MV-4-11 (cell line): ENCODE measurements at regions not wholly inside any gene's neighbourhood (a gene's known extent, or its start where the extent isn't known, plus 50 kb on each side); places are given as distances from the start of the nearest gene placed in this dataset.

ENCODE experiments used
- DNase-seq: peaks from one replicate; lab custom pipeline; 2025; lab: John Stamatoyannopoulos, UW

DNA sequence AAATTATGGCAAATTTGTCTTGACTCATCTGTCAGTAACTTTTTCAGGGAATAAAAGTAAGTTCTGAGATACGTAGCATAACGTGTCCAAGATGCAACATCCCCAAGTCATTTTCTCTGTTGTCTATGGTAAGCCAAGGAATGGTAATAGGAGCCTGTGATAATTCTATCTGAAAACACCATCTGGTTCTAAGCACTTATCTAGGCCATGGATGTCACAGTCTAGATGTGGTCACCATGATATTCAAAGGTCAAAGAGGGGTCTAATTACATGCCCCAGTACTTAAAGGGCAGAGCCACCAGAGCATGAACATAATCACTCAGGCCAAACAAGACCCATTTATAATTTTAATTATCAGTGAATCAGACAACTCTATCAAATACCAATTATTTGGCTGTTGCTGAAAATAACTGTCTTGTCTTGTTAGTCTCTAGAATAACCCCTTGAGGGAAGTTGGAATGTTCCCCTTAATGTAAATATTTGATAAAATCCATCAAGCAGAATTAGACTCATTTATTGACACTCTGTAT lies 225.1 kb upstream of the MPPED2 start:
- DNase-seq = no peak

DNA sequence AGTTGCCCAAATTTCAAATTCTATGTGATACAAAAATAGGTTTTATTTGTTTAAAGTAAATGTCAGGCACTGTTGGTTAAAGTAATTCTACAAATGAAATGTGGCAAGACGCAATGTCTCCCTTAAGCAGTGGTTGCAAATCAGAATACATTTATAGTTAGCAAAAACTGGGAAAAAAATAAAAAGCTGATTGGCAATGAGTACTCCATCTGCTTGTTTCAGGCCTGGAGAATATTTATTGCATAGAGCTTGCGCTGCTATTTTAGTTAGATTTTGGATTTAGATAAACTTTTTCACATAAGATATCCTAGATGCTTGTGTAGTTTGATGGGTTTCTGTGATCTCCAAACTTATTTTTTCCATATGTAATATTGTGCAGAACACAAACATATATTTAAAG lies 224.0 kb upstream of the MPPED2 start:
- DNase-seq = no peak

DNA sequence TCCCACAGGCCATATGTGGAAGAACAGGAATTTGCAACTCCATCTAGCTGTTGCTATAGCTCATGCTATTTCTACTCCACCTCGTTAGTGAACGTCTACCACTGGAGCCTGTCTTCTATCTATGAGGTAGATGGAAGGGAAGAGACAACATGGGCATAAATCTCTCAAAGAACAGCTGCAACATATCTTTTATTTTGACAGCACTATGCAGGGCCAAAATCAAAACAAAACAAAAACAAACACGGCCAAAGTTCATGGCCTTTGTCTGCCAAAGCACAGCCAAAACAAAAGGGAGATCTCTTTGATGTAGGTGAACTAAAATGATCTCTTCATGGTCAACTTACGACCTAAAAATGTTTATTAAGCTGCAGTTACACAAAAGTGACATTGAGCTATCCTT lies 215.2 kb upstream of the MPPED2 start:
- DNase-seq = no peak

DNA sequence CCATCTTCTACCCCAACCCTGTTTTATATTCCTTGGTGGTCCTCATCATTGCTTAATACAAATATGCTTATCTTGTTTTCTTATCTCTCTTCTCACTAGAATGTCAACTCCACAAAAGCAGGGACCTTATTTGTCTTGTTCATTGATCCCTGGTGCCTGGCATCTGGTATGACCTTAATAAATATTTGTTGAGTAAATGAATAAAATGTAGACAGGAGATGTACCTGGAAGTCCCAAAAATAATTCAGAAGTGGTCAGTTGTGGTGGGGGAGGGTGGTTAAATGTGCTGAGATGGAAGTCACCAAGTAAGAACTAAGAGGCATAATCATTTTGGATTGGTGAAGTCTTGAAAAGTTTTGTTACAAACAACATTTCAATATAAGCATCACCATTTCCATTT lies 214.8 kb upstream of the MPPED2 start:
- no peak for DNase-seq

DNA sequence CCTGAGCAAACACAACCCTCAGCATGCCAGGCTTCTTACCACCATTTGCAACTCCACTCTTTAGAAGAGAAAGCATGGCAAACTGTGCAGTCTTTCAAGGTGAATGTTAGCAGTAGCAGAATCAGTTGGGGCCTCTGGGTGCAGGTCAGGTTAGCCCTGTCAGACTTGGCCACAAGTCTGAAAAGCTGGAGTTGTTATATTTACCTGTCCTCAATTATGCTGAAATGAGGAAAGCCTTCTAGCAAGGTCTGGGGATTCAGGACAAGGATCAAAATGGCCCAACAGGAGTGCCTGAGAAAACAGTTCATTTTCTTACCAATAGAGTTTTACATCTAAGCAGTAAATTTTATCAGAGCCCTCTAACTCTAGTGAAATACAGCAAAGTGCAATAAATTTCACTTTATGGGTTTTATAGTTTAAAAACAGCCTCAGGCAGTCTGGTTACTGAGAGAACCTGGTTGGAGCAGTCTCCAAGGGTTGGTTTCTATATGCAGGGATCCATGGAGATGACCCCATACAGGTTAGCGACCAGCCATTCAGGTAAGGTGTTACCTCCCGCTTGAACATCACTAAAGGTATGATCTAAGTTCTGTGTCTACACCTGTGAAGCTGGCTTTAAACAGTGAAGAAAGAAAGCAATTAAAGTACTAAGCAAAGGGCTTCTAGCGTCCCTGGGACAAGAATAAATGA lies 212.5 kb upstream of the MPPED2 start:
- no peak for DNase-seq

DNA sequence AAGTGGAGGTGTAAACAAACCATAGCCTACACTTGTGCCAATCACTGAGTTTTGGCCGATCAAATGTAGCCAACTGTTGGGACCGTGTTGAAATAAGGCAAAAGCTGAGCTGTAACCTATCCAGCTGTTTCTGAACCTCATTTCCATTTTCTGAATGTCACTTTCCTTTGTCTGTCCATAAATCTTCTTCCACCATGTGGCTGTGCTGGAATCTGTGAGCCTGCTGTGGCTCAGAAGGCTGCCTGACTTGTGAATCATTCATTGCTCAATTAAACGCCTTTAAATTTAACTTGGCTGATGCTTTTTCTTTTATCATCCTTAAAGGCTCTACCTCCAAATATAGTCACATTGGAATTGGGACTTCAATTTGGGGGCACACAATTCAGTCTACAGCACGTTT lies 203.1 kb upstream of the MPPED2 start:
- peak; percentile 80 for DNase-seq

DNA sequence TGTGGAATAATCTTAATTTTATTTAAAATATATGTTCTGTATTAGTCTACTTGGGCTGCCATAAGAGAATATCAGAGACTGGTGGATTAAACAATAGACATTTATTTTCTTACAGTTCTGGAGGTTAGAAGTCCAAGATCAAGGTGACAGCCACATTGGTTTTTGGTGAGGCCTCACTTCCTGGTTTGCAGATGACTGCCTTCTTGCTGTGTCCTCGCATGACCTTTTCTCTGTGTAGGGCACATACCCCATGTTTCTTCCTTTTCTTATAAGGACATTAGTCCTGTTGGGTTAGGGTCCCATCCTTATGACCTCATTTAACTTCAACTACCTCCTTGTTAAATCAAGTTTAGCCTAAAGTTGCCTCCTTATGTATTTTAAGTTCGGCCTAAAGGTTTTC lies 202.7 kb upstream of the MPPED2 start:
- DNase-seq = peak; percentile 39

DNA sequence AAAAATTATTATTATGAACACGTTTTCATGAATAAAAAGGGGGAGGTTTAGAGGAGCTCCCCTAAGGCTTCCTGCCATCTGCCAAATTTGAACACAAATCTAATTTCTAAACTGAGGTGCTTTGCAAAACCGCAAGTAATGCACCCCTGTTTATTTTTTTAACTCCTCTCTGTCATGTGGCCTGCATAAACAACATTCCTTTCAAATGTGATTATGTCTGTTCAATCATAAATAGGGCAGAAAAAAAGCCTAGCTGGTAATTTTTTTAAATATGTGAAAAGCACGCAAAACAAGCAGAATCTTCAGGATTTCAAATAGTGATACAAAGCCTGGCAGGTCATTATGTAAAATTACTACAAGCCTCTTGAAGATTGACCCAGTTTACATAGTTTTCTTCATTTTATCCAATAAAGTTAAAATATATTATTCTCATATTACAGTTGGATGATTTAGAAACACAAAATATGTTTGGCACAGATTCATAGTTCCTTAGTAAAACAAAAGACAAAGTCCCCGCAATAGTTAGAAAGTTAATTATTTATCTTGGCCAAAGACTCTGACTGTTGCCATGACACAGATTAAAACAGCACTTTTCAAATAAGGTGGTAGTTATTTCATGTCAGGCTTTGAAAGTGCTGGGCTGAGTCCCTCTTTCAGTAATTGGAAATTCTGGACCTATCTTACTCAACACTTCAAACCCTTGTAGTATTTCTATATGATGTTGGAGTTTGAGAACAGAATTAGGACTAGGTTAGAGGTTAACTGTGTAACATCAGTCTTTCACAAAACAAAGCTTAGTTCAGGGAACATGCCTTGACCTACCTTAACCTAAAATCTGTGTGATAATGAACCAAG lies 200.3 kb upstream of the MPPED2 start:
- DNase-seq = no peak

DNA sequence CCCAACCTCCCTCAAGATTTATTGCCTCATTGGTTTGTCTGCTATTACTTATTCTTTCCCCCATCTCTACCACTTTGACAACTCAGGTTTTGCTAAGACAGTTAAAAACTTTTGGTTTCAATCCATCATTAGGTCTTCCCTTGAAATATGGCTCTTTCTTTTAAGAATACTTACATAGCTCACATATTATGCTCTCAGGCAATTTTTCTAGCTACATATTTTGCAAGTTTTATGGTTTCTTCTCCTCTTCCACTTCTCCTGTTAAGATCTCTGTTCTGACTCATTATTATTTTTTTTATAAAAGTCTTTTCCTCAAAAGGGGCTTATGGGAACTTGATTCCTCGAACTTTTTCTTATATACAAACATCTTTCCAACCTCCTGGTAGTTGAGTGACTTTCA lies 192.4 kb upstream of the MPPED2 start:
- no peak for DNase-seq

DNA sequence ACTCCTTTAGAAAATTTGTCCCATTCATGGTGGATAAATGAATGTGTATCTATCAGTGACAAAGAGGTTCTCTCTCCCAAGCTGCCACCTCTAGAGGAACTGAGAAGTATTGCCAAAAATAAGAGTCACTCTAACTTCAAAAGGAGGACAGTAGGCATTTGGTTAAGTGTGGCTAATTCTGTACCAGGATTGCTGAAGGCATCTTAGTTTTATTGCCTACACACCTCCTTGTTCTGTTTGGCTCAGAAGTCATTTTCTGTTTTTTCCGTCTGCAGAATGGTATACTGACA lies 189.0 kb upstream of the MPPED2 start:
- no peak for DNase-seq

DNA sequence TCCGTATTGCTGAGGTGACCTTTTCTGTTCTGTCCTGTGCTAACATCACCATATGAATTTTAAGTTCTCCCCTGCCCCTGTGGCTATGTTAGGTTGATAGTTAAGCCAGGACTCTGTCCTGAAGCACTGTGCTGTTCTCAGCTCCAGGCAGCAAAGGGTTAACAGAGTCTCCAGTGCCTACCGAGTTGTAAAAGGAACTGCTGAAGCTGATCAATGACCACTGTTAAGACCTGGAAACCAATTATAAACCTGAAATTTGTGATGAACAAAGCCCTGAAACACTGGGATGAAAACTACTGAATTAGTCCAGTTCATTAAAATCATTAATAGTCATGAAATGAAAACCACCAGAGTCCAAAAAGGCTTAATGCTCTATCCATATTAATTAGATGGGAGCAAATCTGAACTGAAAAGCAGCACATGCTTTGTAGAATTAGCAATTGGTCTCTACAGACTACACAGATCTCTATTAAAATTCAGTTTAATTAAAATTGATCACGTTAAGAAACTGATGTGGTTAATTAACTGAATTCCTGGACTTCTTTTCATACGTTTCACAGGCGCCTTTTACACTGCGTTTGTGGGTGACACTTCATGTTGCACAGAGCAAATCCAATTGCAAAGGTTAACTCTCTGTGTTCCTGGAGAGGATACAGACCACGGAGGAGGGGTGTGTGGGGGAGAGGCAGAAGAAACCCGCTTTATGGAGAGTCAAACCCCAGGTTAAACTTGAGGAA lies 188.5 kb upstream of the MPPED2 start:
- no peak for DNase-seq

DNA sequence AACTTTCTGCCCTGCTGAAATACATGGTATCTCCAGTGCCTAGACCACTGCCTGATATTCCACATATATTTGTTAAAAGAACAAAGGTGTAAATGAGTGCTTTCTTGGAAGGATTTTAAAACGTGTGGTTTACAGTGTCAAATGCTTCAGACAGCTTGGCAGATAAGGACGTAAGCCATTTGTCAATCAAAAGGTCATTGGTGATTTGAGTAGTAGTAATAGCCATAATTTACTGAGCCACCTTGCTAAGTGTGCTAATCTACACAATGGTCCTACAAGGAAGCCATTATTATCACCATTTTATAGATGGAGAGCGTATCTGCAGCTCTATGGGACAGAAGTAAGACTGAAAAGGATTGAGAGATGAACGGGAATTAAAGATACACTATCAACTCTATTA lies 186.8 kb upstream of the MPPED2 start:
- DNase-seq = no peak

DNA sequence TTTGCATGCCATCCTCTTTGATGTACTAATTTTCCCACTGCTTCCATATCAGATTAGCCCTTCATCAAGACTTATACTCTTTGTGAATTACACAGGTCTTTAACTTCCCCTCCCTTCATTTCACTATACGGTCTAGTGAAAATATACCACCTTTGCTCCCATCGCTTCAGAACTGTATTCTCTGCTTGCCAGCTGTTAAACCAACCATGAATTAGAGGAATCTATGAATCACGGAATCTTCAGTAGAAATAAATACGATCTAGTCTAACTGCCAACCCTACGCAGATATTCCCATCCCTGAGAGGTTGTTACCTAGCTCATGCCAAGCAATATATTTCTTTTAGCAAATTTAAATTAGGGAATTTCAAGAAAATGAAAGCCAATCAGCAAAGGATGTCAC lies 177.8 kb upstream of the MPPED2 start:
- DNase-seq = no peak

DNA sequence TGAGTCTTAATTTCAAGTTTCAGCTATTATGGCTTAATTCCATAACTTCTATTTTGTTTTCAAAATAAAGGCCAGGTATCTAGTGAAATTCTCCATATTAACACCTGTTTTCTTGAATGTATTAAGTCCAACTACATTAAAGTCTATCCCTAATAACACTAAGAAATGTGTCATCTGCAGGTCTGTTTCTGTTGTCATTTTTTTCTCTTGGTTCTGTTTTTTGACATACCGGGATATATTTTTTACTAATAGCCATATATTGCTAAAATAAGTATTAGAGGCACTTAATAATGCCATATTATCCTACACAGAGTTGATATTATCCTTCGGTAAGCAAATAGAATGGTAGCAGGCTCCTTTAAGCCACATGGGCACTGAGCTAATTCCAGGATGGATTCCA lies 176.0 kb upstream of the MPPED2 start:
- no peak for DNase-seq

DNA sequence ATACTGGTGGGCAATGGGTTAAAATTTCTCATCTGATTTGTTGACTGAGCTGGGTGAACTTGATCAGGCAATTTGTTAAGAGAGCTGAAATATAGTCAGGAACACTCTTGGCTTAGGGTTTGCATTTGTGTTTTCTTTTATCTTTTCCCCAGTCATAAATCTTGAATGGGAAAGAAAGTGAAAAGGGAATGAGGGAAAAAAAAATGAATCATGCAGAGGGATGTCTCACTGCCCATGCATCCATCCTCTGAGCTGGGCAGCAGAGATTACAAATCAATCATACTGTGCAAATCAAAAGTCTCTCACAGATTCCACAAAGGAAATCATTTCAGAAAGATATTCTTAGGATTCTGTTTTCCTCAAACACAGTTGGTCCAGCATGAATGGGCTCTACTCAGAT lies 174.2 kb upstream of the MPPED2 start:
- no peak for DNase-seq

DNA sequence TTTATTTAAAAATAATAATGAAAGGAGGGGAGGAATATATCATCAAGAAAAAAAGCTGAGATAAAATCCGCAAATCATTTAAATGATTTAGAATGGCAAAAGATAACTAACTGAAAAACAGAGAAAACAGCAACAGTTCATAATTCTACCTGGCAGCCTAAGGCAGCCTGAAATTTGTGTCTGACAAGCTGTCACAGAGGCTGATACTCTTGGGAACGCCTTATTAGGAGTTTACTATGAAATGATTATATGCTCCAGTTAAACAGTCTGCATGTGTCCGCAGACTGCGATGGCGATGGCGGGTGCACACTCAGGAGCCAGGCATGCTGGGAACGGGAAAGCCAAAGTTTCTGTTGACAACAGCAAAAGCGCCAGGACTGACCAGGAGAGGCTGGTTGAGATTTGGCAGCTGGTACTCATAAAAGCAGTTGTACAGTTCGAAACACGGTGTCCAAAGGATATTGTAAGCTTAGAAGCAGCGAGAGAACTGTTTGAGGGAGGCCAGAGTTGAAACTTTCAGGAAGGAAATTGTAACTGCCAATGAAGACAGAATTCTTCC lies 172.9 kb upstream of the MPPED2 start:
- no peak for DNase-seq

DNA sequence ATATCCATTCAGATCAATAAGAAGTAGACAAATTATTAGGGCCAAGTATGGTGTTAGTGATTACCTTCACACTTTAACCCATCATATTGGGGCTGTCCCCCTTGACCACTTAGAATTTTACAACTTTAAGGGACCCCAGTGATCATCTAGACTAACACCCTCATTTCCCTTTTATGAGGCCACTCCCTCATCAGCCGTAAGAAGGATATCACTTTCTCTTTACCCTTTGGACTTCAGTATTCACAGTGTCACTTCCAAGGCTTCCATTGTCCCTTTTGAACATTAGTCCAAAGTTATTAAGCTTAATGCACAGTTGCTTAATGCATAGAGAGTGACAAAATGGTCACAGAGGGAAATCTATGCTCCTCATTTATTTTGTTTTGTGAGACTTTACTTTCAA lies 172.4 kb upstream of the MPPED2 start:
- no peak for DNase-seq

DNA sequence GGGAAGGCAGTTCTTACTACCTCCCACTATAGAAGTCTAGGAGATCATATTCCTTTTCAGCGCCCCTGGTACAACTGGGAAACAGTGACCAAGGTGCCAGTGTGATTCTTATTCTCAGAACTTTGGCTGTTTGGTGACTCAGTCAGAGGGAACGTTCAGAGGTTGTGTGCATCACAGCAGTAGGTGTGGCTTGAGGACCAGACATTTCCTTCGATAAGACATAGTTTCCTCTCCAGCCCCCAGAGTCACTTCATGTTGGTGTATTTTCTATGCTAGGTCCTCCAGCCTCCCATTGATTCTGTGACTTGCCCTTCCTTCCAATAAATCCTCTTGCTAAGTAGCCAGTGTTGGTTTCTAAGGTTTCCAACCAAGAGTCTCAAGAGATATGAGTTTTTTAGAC lies 171.9 kb upstream of the MPPED2 start:
- no peak for DNase-seq

DNA sequence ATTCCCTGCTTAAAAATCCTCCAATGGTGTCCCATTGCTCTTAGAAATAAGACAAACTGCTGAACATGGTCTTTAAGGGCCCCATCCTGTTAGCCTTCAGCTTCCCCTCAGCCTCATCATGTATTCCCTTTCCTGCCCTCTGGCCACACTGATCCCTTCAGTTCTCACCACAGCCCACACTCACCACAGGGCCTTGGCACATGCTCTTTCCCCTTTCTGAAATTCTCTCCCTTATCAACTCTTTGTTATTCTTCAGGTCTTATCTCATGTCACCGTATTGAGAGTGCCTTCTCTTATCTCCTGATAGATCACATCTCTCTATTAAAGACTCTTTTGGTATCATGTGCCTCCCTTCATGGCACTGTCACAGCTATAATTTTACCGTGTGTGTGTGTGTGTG lies 167.8 kb upstream of the MPPED2 start:
- DNase-seq = no peak

DNA sequence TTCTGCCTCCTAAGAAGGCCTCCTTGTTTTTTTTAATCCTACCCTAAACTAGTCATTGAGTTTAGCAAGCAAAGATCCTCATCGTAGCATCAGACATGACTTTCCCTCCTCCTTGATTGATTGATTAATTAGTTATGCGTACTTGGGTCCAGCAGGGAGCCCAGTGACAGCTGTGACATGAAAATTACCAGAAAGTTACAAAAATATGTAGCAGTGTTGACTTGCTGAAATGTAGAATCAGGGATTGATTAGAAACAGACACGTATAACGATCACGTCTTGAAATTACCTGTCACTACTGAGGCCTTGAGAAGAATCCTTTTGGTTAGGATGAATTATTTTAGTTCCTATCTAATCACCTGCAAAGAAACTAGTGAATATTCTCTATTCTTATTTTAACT lies 167.4 kb upstream of the MPPED2 start:
- DNase-seq = no peak

DNA sequence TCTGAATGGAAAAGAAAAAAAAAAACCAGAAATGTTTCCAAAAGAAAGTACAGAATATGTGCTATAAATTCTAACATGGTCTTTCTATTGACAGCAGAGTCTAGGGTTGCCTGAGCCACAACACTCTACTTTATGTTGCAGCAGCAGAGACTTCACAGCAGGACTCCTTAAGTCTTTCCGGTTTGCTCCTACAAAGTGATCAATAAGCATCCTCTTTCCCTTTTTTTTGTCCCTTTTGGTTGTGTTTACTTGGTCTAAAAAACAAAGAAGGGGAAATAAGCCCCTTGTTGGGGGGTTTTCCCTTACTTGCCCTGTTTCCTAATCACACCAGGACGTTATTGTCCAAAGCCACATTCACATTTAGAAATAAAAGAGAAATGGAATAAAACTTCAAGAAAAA lies 163.1 kb upstream of the MPPED2 start:
- DNase-seq = no peak

DNA sequence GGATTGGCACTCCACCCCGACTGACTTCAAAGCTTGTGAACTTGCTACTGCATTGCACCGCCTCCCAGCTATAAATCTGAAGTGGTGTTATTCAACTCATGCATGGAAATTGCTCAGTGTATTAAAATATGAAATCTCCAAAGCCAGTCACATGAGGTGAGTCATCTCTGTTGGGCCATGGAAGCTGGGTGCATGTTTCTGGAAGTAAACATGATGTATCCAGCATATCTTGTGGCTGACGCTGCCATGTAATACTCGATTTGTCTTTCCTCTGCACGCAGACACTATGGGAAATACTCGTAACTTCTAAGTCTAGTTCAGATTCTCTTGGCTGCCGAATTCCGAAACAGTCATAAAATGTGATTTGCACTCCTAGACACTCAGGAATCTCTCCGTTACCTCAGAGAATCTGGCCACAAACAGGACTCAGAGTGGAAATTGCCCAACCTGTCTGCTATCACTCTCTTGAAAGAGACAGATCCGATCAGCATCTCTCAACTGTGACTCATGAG lies 154.9 kb upstream of the MPPED2 start:
- DNase-seq = no peak

DNA sequence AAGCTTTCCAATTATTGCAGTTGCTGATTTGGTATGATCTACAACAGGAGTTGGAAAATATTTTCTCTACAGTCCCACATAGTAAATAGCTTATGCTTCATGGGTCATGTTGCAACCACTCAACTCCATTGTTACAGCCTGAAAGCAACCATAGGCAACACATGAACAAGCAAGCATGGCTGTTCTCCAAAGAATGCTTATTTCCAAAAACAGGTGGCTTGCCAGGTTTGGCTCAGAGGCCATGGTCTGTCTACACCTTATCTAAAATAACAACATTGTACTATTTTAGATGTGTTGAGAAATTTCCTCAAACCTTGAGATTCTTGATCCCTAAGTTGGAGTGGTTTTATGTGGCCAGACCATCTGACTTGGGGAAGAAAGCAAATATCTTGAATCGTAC lies 153.9 kb upstream of the MPPED2 start:
- DNase-seq = no peak
